OCI-LY3 (cell line): ENCODE measurements at regions not wholly inside any gene's neighbourhood (a gene's known extent, or its start where the extent isn't known, plus 50 kb on each side); places are given as distances from the start of the nearest gene placed in this dataset.

Experiments used
- EZH2phosphoT487 ChIP-seq: fragments of 200-600 bp; shearing (Covaris generic); IDR thresholded peaks from 2 replicates; pipeline ENCODE4 v1.6.1; 2018; ENCODE audit warnings: antibody characterized with exemption, mixed run types, low read depth
- TF ChIP-seq, protein P1 (sequence below): fragments of 200-600, 300-600 bp; sonication (generic); IDR thresholded peaks from 2 replicates; pipeline ENCODE4 v1.5.1; 2014; ENCODE audit warnings: antibody characterized with exemption, low read length, low read depth

DNA sequence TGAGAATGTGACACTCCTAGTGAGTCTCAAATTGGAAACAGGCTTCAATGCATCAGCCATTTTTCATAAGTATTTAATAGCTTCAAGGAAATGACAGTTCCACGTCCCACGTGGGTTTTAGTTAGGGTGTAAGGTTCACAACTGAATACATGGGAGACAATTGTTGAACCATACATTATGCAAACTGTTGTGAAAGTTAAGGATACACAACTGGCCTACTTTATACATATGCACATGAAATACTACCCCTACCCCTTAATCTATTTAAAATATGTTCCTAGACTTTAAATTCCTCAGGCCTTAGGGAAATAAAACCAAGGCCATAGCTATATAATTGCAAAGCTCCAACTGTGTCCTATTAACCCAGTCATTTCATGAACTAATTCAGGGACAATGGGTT is 436.1 kb downstream of the BTBD3 start:
- TF ChIP-seq, protein P1, sequence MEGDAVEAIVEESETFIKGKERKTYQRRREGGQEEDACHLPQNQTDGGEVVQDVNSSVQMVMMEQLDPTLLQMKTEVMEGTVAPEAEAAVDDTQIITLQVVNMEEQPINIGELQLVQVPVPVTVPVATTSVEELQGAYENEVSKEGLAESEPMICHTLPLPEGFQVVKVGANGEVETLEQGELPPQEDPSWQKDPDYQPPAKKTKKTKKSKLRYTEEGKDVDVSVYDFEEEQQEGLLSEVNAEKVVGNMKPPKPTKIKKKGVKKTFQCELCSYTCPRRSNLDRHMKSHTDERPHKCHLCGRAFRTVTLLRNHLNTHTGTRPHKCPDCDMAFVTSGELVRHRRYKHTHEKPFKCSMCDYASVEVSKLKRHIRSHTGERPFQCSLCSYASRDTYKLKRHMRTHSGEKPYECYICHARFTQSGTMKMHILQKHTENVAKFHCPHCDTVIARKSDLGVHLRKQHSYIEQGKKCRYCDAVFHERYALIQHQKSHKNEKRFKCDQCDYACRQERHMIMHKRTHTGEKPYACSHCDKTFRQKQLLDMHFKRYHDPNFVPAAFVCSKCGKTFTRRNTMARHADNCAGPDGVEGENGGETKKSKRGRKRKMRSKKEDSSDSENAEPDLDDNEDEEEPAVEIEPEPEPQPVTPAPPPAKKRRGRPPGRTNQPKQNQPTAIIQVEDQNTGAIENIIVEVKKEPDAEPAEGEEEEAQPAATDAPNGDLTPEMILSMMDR, result no peak
- TF ChIP-seq EZH2phosphoT487, result no peak
